OCI-LY3 (cell line): ENCODE measurements at regions not wholly inside any gene's neighbourhood (a gene's known extent, or its start where the extent isn't known, plus 50 kb on each side); places are given as distances from the start of the nearest gene placed in this dataset.

ENCODE experiments used
- H2AFZ ChIP-seq: fragments of 200-600, 300-600 bp; shearing (Covaris generic); 2 replicates; pipeline ENCODE4 v1.6.0; 2014; ENCODE audit warnings: antibody characterized with exemption, low read depth, low read length
- H3K27ac ChIP-seq: fragments of 200-600, 300-600 bp; sonication (generic); 2 replicates; pipeline ENCODE4 v1.5.1; 2014; ENCODE audit warnings: mild to moderate bottlenecking, low read length, moderate library complexity, mixed read lengths
- H3K27me3 ChIP-seq: fragments of 200-600, 300-600 bp; sonication (generic); 2 replicates; pipeline ENCODE4 v1.6.1; 2014; ENCODE audit warnings: low read depth, low read length, mixed read lengths
- H3K36me3 ChIP-seq: fragments of 200-600, 300-600 bp; sonication (generic); replicated peaks from 2 replicates; pipeline ENCODE3; 2014; ENCODE audit warnings: low read depth, low read length, mixed read lengths
- H3K4me1 ChIP-seq: fragments of 300-600, 200-600 bp; sonication (generic); 2 replicates; pipeline ENCODE4 v1.6.1; 2014; ENCODE audit warnings: low read length, mixed read lengths
- H3K4me2 ChIP-seq: fragments of 200-600, 300-600 bp; sonication (generic); 2 replicates; pipeline ENCODE4 v1.6.1; 2014; ENCODE audit warnings: low read length, mixed read lengths
- H3K4me3 ChIP-seq: fragments of 300-600, 200-600 bp; sonication (generic); 2 replicates; pipeline ENCODE4 v1.5.1; 2014; ENCODE audit warnings: antibody characterized with exemption, mild to moderate bottlenecking, low read length, moderate library complexity
- H3K79me2 ChIP-seq: fragments of 300-600, 200-600 bp; shearing (Covaris generic); 2 replicates; pipeline ENCODE4 v1.6.1; 2014; ENCODE audit warnings: mild to moderate bottlenecking, low read length, mixed read lengths
- H3K9ac ChIP-seq: fragments of 300-600, 200-600 bp; shearing (Covaris generic); 2 replicates; pipeline ENCODE4 v1.6.0; 2014; ENCODE audit warnings: mild to moderate bottlenecking, low read length, moderate library complexity
- H3K9me3 ChIP-seq: fragments of 200-600, 300-600 bp; shearing (Covaris generic); 2 replicates; pipeline ENCODE4 v1.6.1; 2014; ENCODE audit warnings: low read length, mixed read lengths; ENCODE audit not compliant: insufficient read depth
- H4K20me1 ChIP-seq: fragments of 200-600, 300-600 bp; sonication (generic); 2 replicates; pipeline ENCODE4 v1.6.1; 2016; ENCODE audit warnings: low read length, mixed read lengths; ENCODE audit not compliant: insufficient read depth
- CTCF ChIP-seq: fragments of 200-600, 300-600 bp; sonication (generic); IDR thresholded peaks from 2 replicates; pipeline ENCODE4 v1.5.1; 2014; ENCODE audit warnings: antibody characterized with exemption, low read length, low read depth
- EZH2phosphoT487 ChIP-seq: fragments of 200-600 bp; shearing (Covaris generic); IDR thresholded peaks from 2 replicates; pipeline ENCODE4 v1.6.1; 2018; ENCODE audit warnings: antibody characterized with exemption, mixed run types, low read depth

GRCh38 chr4:108426493-108426892, 193.9 kb upstream of the RPL34 start:
- H3K36me3 ChIP-seq = no peaks in the 10 kb centered on the region
- no peaks in the 10 kb centered on the region for H4K20me1 ChIP-seq
- TF ChIP-seq CTCF = no peak
- TF ChIP-seq EZH2phosphoT487 = no peak
- H3K4me1 ChIP-seq = no peaks in the 10 kb centered on the region
- no peak overlapping the region for H2AFZ ChIP-seq
- no peak overlapping the region for H3K4me3 ChIP-seq
- H3K27ac ChIP-seq = no peak overlapping the region
- no peaks in the 10 kb centered on the region for H3K27me3 ChIP-seq
- no peak overlapping the region for H3K4me2 ChIP-seq
- peaks cover 5% of the 10 kb centered on the region; the same call in 1 of the 2 replicates for H3K9me3 ChIP-seq
- H3K9ac ChIP-seq = no peak overlapping the region
- no peaks in the 10 kb centered on the region for H3K79me2 ChIP-seq

GRCh38 chr4:108425988-108426387, 194.4 kb upstream of the RPL34 start:
- TF ChIP-seq CTCF (no peak), EZH2phosphoT487 (no peak)
- Histone ChIP-seq H2AFZ (no peak overlapping the region), H3K27me3 (no peaks in the 10 kb centered on the region), H3K4me1 (no peaks in the 10 kb centered on the region), H3K36me3 (no peaks in the 10 kb centered on the region), H3K79me2 (no peaks in the 10 kb centered on the region), H3K4me3 (no peak overlapping the region), H3K4me2 (no peak overlapping the region), H3K9me3 (peaks cover 5% of the 10 kb centered on the region; the same call in 1 of the 2 replicates), H4K20me1 (no peaks in the 10 kb centered on the region), H3K9ac (no peak overlapping the region), H3K27ac (no peak overlapping the region)

- Histone ChIP-seq H3K4me3 (no peak overlapping the region), H3K9ac (no peak overlapping the region), H4K20me1 (no peaks in the 10 kb centered on the region), H3K79me2 (no peaks in the 10 kb centered on the region), H3K9me3 (peaks cover 5% of the 10 kb centered on the region; the same call in 1 of the 2 replicates), H2AFZ (no peak overlapping the region), H3K4me2 (no peak overlapping the region), H3K27ac (no peak overlapping the region), H3K4me1 (0 out of 2 replicates have a peak, but pooled peaks cover 4% of the 10 kb centered on the region), H3K36me3 (no peaks in the 10 kb centered on the region), H3K27me3 (no peaks in the 10 kb centered on the region)
- no peak for TF ChIP-seq CTCF
- TF ChIP-seq EZH2phosphoT487 = no peak
These were observed 202.5 kb upstream of the RPL34 start for GRCh38 chr4:108417923-108418322.

GRCh38 chr4:108416831-108417230, 203.5 kb upstream of the RPL34 start:
- Histone ChIP-seq H3K4me3 (no peak overlapping the region), H2AFZ (no peak overlapping the region), H3K79me2 (no peaks in the 10 kb centered on the region), H3K27ac (no peak overlapping the region), H3K4me2 (no peak overlapping the region), H3K4me1 (0 out of 2 replicates have a peak, but pooled peaks cover 4% of the 10 kb centered on the region), H3K36me3 (no peaks in the 10 kb centered on the region), H3K27me3 (no peaks in the 10 kb centered on the region), H3K9ac (no peak overlapping the region), H4K20me1 (no peaks in the 10 kb centered on the region), H3K9me3 (no peaks in the 10 kb centered on the region)
- TF ChIP-seq EZH2phosphoT487 (no peak), CTCF (no peak)
